OCI-LY1 (cell line): ENCODE measurements at regions not wholly inside any gene's neighbourhood (a gene's known extent, or its start where the extent isn't known, plus 50 kb on each side); places are given as distances from the start of the nearest gene placed in this dataset.

ENCODE experiments used
- H2AFZ ChIP-seq: fragments of 200-600 bp; sonication (generic), shearing (Covaris generic); 2 replicates; pipeline ENCODE4 v1.6.0; 2014; ENCODE audit warnings: antibody characterized with exemption, mild to moderate bottlenecking, low read length
- H3F3A ChIP-seq: fragments of 200-600 bp; sonication (generic), shearing (Covaris generic); 2 replicates; pipeline ENCODE4 v1.6.0; 2014; ENCODE audit warnings: mild to moderate bottlenecking, antibody characterized with exemption, low read length, moderate library complexity; ENCODE audit not compliant: insufficient read depth
- H3K27ac ChIP-seq: fragments of 200-600 bp; sonication (generic); 2 replicates; pipeline ENCODE4 v1.5.1; 2014; ENCODE audit warnings: low read length, mixed run types, mild to moderate bottlenecking, low read depth; ENCODE audit not compliant: poor library complexity, severe bottlenecking
- H3K27me3 ChIP-seq: fragments of 200-600 bp; sonication (generic); 2 replicates; pipeline ENCODE4 v1.6.0; 2014; ENCODE audit warnings: antibody characterized with exemption, mild to moderate bottlenecking, low read length, moderate library complexity; ENCODE audit not compliant: insufficient read depth
- H3K36me3 ChIP-seq: fragments of 200-600 bp; sonication (generic); 2 replicates; pipeline ENCODE4 v1.6.1; 2014; ENCODE audit warnings: mild to moderate bottlenecking, antibody characterized with exemption, low read length, moderate library complexity, mixed read lengths; ENCODE audit not compliant: insufficient read depth
- H3K4me1 ChIP-seq: fragments of 200-600 bp; sonication (generic); 2 replicates; pipeline ENCODE4 v1.5.1; 2014; ENCODE audit warnings: mild to moderate bottlenecking, low read length, moderate library complexity; ENCODE audit not compliant: insufficient read depth, severe bottlenecking
- H3K4me2 ChIP-seq: fragments of 200-600 bp; sonication (generic), shearing (Covaris generic); 2 replicates; pipeline ENCODE4 v1.6.1; 2014; ENCODE audit warnings: low read length
- H3K4me3 ChIP-seq: fragments of 200-600 bp; sonication (generic); 2 replicates; pipeline ENCODE4 v1.5.1; 2014; ENCODE audit warnings: low read length, low read depth, mild to moderate bottlenecking, mixed read lengths; ENCODE audit not compliant: poor library complexity, severe bottlenecking
- H3K79me2 ChIP-seq: fragments of 200-600 bp; shearing (Covaris generic); 2 replicates; pipeline ENCODE4 v1.6.1; 2016; ENCODE audit warnings: mixed run types, low read length, mixed read lengths; ENCODE audit not compliant: insufficient read depth
- H3K9ac ChIP-seq: fragments of 200-600 bp; sonication (generic), shearing (Covaris generic); 2 replicates; pipeline ENCODE4 v1.6.1; 2014; ENCODE audit warnings: mild to moderate bottlenecking, low read length, mixed read lengths
- H3K9me2 ChIP-seq: fragments of 200-600 bp; sonication (generic), shearing (Covaris generic); 2 replicates; pipeline ENCODE4 v1.6.1; 2014; ENCODE audit warnings: low read depth, mild to moderate bottlenecking, low read length, mixed read lengths
- H3K9me3 ChIP-seq: fragments of 200-600 bp; shearing (Covaris generic); 2 replicates; pipeline ENCODE4 v1.6.1; 2014; ENCODE audit warnings: low read length, mixed read lengths
- H4K20me1 ChIP-seq: fragments of 200-600 bp; sonication (generic), shearing (Covaris generic); 2 replicates; pipeline ENCODE4 v1.6.0; 2016; ENCODE audit warnings: mild to moderate bottlenecking, low read length; ENCODE audit not compliant: insufficient read depth
- EZH2 ChIP-seq: fragments of 200-600 bp; sonication (generic), shearing (Covaris generic); IDR thresholded peaks from 2 replicates; pipeline ENCODE4 v1.8.0; 2017; ENCODE audit warnings: borderline replicate concordance, mixed run types, mild to moderate bottlenecking, antibody characterized with exemption, low read length, moderate library complexity, mixed read lengths
- TF ChIP-seq, protein P1 (sequence below): fragments of 200-600 bp; sonication (generic), shearing (Covaris generic); IDR thresholded peaks from 2 replicates; pipeline ENCODE4 v1.5.1; 2017; ENCODE audit warnings: mild to moderate bottlenecking, antibody characterized with exemption, low read length, moderate library complexity, mixed read lengths

DNA sequence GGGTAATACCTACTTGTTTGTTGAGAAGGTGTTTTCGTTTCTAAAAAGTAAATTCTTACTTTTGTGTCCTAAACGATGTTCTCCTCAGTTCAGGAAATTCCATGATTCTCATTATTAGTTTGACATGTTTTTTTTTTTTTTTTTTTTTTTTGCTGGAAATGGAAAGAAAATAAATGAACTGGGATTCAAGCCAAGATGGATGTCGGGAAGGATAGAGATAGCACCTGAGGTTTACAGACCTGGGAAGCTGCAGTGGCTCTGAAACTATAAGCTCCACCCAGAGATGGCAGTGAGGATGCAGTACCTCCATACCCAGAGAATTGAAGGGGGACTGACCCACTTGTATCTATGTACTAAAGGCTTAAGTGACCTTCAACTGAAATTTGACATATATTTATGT lies 334.6 kb upstream of the TGFBR2 start:
- H3K4me2 ChIP-seq: no peak overlapping the region
- no peaks in the 10 kb centered on the region for H3K79me2 ChIP-seq
- H4K20me1 ChIP-seq: no peaks in the 10 kb centered on the region
- H3K9me2 ChIP-seq: no peaks in the 10 kb centered on the region
- no peak overlapping the region for H3K27ac ChIP-seq
- no peaks in the 10 kb centered on the region for H3K27me3 ChIP-seq
- no peak overlapping the region for H3K9ac ChIP-seq
- H3K4me3 ChIP-seq: no peak overlapping the region
- TF ChIP-seq, protein P1, sequence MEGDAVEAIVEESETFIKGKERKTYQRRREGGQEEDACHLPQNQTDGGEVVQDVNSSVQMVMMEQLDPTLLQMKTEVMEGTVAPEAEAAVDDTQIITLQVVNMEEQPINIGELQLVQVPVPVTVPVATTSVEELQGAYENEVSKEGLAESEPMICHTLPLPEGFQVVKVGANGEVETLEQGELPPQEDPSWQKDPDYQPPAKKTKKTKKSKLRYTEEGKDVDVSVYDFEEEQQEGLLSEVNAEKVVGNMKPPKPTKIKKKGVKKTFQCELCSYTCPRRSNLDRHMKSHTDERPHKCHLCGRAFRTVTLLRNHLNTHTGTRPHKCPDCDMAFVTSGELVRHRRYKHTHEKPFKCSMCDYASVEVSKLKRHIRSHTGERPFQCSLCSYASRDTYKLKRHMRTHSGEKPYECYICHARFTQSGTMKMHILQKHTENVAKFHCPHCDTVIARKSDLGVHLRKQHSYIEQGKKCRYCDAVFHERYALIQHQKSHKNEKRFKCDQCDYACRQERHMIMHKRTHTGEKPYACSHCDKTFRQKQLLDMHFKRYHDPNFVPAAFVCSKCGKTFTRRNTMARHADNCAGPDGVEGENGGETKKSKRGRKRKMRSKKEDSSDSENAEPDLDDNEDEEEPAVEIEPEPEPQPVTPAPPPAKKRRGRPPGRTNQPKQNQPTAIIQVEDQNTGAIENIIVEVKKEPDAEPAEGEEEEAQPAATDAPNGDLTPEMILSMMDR: no peak
- no peak for TF ChIP-seq EZH2
- no peaks in the 10 kb centered on the region for H3K9me3 ChIP-seq
- no peaks in the 10 kb centered on the region for H3F3A ChIP-seq
- peaks cover 6% of the 10 kb centered on the region for H3K4me1 ChIP-seq
- no peak overlapping the region for H2AFZ ChIP-seq
- no peaks in the 10 kb centered on the region for H3K36me3 ChIP-seq

DNA sequence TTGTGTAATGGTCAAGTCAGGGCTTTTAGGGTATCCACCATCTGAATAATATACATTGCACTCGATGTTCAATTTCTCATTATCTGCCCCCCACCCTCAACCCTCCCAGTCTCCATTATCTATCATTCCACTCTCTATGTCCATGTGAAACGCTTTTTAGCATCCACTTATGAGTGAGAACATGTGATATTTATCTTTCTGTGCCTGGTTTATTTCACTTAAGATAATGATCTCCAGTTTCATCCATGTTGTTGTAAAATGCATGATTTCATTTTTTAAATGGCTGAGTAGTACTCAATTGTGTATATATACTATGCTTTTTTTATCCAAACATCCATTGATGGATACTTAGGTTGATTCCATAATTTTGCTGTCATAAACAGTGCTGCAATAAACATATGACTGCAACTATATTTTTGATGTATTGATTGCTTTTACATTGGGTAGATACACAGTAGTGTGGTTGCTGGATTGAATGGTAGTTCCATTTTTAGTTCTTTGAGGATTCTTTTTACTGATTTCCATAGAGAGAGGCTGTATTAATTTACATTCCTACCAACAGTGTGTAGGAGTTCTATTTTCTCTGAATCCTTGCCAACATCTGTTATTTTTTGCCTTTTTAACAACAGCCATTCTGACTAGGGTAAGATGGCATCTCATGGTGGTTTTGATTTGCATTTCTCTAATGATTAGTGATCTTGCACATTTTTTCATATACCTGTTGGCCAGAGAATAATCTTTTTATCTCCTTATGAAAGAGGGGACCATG lies 332.9 kb upstream of the TGFBR2 start:
- Histone ChIP-seq H3K79me2 (no peaks in the 10 kb centered on the region), H3K9ac (no peak overlapping the region), H4K20me1 (no peaks in the 10 kb centered on the region), H3K4me3 (no peak overlapping the region), H3K9me3 (0 out of 2 replicates have a peak, but pooled peaks cover 4% of the 10 kb centered on the region), H3F3A (no peaks in the 10 kb centered on the region), H3K4me2 (no peak overlapping the region), H3K36me3 (no peaks in the 10 kb centered on the region), H3K27me3 (no peaks in the 10 kb centered on the region), H3K4me1 (peaks cover 6% of the 10 kb centered on the region), H3K9me2 (no peaks in the 10 kb centered on the region), H2AFZ (no peak overlapping the region), H3K27ac (no peak overlapping the region)
- TF ChIP-seq, protein P1: no peak
- TF ChIP-seq EZH2: no peak

DNA sequence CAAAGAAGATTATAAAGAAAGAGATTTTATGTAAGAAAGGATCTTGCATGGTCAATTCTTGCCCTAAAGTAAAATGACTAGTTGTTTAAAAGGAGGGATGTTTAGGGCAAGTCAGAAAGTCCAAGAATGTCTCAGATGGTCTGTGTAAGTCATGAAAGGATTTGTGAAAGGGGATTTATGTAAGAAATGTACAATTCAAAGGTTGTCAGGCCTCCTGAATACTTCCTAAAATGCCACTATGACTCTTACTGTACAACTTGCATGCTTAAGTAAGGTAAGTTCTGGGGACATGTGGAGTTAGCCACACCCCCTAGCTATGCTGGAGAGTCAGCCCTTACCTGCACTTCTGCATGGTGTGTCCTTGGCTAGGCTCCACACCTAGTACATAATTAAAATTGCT lies 328.9 kb upstream of the TGFBR2 start:
- H3F3A ChIP-seq: no peaks in the 10 kb centered on the region
- no peaks in the 10 kb centered on the region for H3K27me3 ChIP-seq
- H3K27ac ChIP-seq: no peak overlapping the region
- H3K9me2 ChIP-seq: no peaks in the 10 kb centered on the region
- 0 out of 2 replicates have a peak, but pooled peaks cover 4% of the 10 kb centered on the region for H3K9me3 ChIP-seq
- H3K4me1 ChIP-seq: no peaks in the 10 kb centered on the region
- H3K79me2 ChIP-seq: no peaks in the 10 kb centered on the region
- no peak overlapping the region for H3K9ac ChIP-seq
- H3K4me3 ChIP-seq: no peak overlapping the region
- TF ChIP-seq EZH2: no peak
- TF ChIP-seq, protein P1: no peak
- H3K4me2 ChIP-seq: no peak overlapping the region
- no peak overlapping the region for H2AFZ ChIP-seq
- H3K36me3 ChIP-seq: no peaks in the 10 kb centered on the region
- H4K20me1 ChIP-seq: no peaks in the 10 kb centered on the region
